Activated naive CD8-positive, alpha-beta T cell treated with anti-CD3 and anti-CD28 coated beads, Interleukin-2, amount 50 U/mL, for 16 hours (primary cell): ENCODE measurements at regions not wholly inside any gene's neighbourhood (a gene's known extent, or its start where the extent isn't known, plus 50 kb on each side); places are given as distances from the start of the nearest gene placed in this dataset.
"Not testable (repeated sequence)": the region's sequence is repeated elsewhere in the genome, so short reads cannot be mapped to it uniquely, and the experiment has no call there.

Experiments used
- DNase-seq: peaks from one replicate; pipeline ENCODE4 v3.0.0-alpha.2; 2020; ENCODE audit warnings: low read depth, low spot score

DNA sequence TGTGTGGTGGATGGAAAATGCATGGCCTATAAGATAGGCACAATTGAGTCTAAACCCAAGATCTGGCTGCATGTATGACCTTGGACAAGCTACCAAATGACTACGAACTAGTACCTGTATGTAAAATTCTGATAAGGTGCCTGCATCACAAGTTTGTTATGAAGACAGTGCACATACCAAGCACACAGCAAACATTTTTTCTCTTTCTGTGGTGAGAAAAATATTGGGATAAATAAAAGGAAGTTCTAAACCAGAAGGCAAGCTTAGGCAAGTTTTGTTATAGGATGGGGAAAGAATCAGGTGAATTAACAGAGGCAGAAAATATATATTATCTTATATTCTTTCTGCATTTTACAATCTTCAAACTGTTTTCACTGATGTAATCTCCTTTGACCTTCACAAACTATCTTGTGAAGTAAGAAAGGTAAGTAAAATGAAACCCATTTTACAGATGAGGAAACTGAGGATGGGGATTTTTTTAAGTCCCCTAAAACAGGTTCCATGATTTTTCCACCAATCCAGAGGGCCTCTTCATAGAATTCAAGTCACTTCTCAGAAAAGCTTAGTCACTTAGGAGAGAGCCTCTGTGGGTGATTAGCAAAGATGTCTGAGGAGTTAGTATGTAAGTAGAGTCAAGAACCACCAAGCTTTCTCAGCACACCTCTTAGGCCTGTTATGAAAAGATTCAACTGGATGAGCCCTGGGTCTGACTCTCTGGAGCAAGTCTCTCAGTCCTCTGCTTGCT is 132.0 kb upstream of the RAP1B start:
- DNase-seq: no peak

DNA sequence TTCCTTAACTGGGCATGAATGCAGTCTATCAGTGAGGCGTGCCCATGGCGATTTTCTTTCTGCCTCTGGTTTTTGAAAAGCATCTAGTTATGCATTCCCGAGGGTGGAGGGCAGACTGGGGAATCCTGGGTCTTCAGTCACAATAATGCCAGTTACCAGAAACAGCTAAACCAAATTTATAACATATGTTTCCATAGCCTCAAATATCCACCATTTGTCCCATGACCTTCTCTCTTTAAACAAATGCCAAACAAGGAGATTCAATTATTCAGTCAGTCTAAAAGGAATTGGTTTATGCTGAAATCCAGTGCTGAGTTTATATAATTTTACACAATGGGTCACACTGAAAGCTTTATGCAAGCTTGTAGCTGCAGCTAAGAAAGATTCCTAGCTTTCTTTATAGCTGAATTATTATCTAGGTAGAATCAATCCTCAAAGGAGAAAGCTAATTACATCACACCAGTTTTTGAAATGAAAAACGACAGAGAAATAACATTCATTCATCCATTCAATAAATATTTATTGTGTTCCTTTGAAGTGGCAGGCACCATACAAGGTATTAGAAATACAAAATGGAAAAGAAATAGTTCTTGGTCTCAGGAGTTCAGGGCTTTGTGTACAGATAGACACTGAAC is 131.3 kb upstream of the RAP1B start:
- DNase-seq: no peak

DNA sequence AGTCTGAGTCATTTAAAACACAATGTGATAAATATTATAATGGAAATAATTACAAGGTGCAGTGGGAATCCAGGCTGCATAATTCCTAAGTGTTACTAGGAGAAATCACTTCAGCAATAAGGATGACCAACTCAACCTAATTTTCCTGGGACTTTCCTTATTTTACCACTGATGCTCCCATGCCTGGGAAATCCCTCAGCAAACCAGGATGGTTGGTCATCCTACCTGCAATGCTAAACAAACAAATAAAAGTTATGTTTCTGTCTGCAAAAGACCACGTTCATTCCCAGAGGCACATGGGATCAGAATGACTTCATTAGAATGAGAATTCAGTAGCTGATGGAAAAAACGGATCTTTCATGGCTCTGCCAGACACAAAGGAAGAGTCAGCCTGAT is 130.8 kb upstream of the RAP1B start:
- no peak for DNase-seq

DNA sequence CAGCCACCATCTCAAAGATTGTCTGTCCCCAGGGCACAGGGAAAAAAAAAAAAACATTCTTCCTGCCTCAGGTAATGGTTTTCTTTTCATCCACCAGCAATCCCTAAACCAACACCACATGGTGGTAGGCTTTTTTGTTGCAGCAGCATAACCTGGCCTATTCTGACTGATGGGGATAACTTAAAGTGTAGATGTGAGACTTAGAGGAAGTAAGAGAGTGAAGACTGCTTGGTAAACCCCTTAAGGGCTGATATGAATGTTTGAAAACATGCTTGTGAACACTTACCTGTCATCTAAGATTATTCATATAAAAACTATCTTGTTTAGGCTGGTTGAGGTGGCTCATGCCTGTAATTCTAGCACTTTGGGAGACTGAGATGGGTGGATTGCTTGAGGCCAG is 130.2 kb upstream of the RAP1B start:
- no peak for DNase-seq

DNA sequence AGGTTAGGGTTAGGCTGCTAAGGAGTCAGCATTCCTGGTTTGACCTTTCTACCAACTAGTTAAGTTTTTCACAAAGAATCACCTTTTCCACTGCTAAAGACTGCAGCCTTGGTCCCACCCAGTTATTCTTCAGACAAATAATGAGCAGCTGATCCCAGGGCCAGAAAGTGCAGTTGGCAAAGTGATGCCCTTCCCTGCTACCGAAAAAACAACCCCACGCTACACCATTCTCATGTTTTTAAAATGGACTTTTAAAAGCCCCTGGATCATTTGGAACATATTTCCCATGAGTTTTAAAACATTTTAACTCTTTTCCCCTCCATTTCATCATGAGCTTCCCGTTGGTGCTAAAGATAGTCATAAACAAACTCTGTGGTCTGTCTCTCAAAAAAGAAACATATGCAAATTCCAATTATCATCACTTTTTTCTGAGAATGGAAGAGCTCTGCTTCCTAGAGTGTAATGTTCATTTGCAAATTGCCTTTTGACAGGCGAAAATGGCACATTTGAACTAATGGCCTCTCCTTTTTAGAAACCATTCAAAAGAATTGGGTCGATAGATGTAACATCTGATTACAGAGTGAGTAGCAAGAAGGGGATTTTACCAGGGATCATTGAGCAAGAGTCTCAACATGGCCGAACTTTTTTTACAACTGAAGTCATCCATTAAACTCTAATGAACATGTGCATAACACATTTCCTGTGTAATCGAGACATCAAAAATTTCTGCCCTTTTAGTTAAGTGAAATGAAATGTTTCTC is 129.3 kb upstream of the RAP1B start:
- DNase-seq: no peak

DNA sequence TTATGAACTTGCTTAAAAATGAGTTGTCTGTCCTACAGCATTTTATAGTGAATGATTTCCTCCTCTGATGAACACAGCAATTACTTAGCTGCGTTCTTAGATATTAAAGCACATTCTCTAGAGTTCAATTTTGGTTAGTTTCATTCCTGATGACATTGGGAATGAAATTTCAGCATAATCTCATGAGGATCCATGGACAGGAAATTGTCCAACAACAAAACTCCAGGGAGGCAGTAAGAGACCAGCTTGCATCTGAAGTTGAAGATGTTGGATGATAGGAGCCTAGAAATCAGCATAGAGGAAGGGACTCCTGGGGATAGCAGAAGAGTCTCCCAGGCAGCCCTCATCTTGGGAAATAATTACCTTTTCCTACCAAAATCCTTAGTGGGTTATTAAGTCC is 128.7 kb upstream of the RAP1B start:
- no peak for DNase-seq

DNA sequence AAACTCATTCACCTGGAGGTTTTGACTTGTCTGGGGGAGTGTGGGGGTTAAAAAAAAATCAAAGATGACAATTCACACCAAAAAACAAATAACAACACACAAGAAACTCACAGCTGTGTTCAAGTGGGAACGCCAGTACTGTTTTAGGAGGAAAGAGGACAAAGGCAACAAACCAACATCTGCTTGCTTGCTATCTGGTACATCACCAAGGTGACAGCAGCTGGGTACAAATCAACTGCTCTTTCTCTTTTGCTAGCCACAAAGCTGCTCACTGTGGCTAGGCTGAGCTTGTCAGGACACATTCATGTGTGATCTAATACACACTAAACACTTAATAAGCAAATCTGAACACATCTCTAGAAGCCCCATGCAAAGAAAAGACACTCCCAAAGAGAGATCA is 128.0 kb upstream of the RAP1B start:
- DNase-seq: no peak

DNA sequence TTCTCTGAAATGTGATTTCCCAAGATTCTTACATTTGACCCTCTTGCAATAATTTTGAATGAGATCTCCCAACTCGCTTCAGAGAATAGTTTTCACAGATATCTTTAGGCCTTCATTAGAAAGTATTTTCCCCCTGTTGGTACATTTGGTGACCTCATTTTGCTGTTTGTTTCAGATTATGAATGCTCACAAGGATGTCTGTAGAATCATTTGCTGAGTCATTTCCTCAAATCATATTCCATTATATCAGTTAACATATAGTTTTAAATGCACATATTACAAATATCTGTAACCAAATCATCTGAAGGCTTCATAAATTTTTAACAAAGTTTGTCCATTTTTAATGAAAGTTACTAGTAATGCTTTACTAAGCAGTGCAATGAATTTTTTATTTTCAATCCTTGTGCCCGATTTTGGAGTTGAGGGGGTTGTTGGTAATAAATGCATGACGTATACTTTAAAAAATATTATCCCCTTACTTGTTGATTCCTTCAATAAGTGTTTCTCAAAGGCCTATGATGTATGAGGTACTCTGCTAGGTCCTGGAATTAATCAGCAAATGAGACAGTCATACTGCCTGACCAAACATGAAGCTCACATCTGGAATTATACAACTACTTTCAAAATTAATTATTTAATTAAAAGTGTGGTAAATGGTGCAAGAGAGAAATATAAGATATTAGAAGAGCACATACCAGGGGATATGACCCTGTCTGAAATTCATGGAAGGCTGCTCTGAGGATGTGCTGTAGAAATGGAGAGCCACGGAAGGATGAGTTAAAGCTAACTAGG is 126.9 kb upstream of the RAP1B start:
- no peak for DNase-seq

DNA sequence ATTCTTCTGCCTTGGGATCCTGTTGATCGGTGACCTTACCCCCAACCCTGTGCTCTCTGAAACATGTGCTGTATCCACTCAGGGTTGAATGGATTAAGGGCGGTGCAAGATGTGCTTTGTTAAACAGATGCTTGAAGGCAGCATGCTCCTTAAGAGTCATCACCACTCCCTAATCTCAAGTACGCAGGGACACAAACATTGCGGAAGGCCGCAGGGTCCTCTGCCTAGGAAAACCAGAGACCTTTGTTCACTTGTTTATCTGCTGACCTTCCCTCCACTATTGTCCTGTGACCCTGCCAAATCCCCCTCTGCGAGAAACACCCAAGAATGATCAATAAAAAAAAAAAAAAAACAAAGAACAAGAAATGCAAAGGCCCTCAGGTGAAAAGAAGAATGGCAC is 126.1 kb upstream of the RAP1B start:
- DNase-seq: not testable (repeated sequence)

DNA sequence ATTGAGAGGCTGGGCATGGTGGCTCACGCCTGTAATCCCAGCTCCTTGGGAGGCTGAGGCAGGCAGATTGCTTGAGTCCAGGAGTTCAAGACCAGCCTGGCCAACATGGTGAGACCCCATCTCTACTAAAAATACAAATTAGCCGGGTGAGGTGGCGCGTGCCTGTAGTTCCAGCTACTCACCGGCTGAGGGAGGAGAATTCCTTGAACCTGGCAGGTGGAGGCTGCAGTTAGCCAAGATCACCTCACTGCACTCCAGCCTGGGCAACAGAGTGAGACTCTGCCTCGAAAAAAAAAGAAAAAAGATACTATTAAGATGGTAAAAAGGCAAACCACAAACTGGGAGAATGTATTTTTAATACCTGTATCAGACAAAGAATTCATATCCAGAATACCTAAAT is 124.2 kb upstream of the RAP1B start:
- not testable (repeated sequence) for DNase-seq

DNA sequence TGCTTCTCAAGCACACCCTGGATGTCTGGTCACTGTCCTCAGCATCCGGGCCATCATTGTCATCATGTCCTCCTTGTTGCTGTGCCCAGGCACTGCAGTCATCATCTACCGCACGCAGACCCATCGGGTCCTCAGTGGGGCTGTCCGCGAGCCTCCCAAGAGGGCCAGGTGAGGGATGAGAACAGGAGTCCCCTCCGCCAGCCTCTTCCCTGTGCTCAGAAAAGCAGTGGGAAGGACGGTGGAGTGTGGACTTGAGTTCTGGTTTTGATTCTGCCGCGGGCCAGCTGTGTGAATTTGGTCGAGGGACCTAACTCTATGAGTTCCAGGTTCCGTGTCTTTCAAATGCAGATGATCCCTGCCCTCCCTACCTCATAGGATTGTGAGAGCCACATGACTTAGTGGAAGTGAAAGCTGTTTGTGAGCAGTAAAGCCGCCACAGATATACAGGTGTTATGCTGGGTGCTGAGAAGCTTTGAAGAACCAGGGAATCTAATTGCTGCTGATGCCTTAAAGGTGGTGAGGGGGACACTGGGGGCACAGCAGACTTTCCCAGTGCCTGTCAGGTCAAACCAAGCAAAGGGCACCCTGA is 122.9 kb upstream of the RAP1B start:
- no peak for DNase-seq

DNA sequence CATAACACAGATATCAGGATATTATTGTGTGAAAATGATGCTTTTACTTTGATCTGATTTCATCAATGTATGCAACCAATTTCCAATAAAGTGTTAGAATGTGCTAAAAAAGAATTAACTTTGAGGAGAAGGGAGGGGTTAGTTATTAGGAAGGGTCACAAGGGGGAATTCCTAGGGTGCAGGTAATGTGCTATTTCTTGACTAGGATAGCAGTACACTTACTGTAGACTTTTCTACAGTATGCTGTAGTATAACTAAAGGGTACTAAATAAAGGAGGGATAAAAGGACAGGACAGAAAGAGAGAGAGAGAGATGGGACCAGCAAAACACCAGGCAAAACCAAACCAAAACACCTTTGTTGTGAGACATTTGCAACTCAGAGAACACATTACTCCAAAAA is 121.4 kb upstream of the RAP1B start:
- DNase-seq: no peak

DNA sequence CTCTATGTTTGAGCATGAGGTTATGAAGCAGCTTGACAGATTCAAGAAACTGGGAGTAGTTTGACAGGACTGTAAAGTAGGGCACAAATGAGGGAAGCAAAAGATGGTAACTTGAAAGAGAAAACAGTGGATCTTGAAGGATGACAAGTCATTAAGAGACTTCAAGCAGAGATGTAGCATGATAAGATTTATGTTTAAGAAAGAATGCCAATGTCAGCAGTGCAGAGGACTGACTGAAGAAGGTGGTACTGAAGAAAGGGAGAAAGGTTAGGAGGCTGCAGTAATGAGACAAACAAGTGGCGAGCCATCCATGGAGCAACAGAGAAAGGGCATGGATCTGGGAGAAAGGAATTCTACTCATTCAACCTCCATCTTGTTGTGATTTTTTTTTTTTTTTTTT is 120.2 kb upstream of the RAP1B start:
- DNase-seq: no peak

DNA sequence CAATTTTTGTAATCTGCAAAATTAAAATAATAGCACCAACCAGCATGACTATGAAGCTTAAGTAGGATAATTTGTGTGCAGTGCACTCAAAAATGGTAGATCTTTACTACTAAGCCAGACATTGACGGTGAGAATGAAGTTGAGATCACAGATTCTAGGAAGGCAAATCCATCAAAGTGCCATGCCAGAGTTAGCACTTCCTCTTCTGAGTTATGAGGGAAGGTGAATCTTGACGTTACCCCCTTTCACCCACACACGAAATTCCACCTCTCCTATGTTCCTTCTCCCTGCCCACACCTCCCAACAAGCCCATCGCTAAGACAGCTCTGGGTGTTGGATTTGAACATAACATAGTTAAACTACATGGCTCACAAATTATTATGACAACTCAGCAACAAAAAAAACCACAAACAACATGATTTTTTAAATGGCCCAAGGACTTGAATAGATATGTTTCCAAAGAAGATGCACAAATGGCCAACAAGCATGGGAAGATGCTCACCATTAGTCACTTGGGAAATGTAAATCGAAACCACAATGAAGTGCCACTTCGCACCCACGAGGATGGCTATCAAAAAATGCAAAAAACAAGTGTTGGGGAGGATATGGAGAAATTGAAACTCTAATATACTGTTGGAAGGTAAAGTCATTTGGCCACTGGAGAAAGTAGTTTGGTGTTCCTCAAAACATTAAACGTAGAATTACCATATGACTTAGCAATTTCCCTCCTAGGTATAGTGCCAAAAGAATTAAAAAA is 119.3 kb upstream of the RAP1B start:
- no peak for DNase-seq

DNA sequence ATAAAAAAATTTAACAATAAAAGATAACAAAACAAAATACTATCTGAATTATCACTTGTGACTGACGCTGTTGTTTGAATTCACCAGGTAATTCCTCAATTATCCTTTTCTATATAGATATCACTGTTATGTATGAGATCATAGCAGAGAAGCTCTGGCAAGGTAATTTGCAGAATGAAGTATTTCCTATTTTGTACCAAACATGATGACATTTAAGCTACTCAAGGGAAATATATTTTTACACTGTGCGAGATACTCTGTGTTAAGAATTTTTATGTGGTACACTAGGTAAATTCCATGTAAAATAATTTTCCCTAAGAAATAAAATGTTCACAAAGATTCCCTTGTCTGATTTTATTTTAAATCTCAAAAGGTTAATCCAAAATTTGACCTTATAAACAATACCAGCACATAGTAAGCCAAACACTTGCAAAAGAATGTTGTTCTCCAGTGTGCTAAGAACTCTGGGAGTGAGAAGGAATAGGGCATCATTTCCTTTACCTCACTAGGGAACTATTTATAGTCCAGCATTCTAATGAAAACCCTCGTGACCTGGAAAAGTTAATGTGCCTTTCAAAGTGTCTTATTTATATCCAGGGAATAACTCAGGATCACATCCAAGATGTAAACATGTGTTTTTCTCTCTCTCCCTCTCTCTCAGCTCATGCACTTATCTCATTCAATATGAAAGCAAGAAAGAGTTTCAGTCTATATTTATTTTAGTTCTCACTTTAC is 115.2 kb upstream of the RAP1B start:
- DNase-seq: no peak

DNA sequence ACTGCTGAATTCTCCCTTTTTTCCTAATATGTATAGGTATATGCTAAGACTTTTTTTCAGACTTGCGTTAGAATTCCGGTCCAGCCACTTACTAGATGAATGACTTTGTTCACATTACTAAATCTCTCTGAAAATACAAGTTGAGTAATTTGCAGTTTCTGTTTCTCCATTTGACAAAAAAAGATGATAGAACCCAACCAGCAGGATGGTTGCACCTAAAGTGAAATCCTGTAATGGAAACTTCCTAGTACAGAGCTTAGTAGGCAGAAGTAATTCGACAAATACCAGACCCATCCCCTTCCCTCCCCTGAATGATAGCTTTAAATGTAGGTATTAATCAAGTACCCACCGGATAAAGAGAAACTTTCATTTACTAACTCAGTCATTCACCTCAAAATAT is 113.6 kb upstream of the RAP1B start:
- DNase-seq: no peak

DNA sequence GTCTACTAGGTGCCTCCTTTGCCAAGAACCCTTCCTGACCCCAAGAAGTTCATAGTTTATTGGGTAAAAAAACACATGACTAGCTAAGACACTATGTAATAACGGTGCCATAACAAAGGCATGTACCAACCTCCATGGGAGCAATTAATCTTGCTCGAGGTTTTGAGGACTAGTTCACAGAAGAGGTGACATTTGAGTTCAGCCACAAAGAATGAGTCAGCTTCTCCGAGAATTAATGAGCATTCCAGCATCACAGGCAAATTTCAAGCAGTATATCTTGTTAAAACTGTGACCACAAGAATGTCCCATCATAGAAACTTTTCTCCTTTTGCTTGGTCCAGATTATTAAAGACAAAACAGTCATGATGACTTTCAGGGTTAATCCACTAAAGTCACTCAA is 113.0 kb upstream of the RAP1B start:
- no peak for DNase-seq

DNA sequence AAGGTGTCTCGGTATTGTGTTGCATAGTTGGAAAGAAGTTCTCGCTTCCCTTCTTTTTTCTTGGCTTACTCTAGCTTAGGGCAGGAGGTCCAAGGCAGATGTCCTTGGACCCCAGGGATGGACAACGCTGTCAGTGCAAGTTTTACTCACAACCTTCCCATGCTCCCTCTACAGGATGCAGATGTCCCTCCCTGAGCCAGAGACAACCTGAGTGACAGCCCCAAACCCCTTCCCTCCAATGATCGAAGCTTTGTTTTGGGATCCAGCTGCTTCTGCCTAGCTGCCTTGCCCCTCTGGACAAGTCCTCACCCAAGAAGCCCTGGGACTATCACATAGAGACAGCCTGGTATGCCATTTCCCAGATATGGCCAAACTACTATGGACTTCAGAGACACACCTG is 112.0 kb upstream of the RAP1B start:
- no peak for DNase-seq

DNA sequence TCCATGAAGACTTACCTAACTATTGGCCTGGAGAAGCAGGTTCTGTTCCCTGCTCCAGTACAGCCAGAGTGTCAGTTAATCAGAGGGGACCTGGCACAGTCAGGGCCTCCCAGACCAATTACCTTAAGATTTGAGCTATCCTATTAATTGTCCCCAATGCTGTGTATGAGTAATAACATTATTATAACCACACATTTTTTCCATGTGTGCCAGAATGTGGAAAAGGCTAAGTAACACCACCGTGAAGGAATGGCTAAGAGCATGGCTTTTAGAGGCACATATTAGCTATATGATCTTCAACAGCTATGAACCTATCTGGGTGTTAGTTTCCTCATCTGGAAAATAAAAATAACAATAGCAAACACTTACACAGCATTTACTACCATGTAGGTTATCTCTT is 111.1 kb upstream of the RAP1B start:
- DNase-seq: no peak

DNA sequence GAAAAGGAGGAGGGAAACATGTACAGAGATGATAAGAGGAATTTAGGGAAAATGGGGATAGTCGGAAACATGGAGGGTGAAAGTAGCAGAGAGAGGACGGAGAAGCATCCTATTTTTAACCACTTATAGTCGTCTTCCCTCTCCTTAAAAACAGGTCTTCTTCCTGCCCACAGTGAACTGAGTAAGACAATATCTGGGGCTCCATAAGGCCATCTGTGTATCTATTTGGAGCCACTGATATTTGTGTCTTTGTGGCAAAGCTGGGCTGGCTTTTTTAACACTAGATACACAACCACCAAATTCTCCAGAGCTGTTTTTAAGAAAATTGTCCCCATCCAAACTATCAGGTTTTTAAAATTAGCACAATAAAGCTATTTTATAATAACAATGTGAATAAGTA is 109.5 kb upstream of the RAP1B start:
- no peak for DNase-seq
